A172 (cell line): ENCODE measurements at regions not wholly inside any gene's neighbourhood (a gene's known extent, or its start where the extent isn't known, plus 50 kb on each side); places are given as distances from the start of the nearest gene placed in this dataset.
"Not testable (repeated sequence)": the region's sequence is repeated elsewhere in the genome, so short reads cannot be mapped to it uniquely, and the experiment has no call there.

Experiments used
- DNase-seq: peaks from one replicate; pipeline ENCODE4 v3.0.0-alpha.2; 2015; ENCODE audit warnings: low spot score

GRCh38 chr6:79392094-79392493 is 145.1 kb downstream of the LCA5 start:
- no peak for DNase-seq

DNA sequence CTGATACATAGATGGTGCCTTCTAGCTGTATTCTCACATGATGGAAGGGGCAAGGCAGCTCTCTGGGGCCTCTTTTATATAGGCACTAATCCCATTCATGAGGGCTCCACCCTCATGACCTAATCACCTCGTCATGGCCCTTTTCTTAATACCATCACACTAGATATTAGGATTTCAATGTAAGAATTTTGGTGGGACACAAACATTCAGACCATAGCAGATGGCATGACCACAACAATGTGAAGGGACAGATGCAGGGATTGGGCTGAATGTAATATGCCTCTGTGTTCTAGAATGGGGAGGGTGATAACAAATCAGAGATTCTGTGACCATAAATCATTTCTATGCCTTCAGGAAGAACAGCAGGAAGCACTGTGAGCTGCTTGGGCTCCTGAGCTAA is 145.8 kb downstream of the LCA5 start:
- no peak for DNase-seq

DNA sequence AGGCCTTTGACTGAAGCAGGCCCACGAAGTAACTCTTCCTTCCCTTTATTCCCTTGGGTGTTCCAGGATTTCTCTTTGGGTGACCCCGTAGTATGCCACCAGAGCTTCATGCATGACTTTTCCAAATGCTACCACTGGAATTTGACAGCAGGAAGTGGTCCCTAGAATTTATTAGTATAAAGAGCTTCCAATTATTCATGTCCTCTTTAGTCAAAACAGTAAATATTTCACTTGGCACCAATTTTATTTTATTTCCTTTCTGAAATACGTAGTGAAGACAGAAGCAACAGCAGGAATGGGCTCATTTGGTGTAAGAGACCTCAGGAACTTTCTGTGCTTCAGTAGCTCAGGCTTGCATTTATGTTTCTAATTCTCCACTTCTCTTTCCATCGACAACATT is 151.3 kb downstream of the LCA5 start:
- DNase-seq, result no peak

GRCh38 chr6:79385333-79385732 is 150.9 kb upstream of the HMGN3 start:
- DNase-seq, result no peak

DNA sequence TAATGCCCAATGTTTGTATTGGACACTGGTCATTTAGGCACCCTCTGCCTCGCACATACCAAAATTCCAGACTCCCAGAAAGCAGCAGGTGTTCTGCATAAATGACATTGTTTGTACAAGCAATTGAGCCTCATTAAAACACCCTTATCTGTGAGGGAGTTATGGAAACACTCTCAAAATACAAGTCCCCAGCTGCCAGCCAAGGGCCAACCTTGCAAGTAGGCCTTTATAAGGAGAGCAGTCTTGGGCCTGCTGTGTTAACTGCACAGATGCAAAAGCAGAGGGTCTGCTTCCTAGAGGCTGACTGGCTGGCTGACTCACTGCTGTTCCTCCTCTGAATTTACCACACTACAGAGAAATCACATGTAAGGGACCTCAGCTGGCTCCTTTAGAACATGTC is 150.4 kb upstream of the HMGN3 start:
- no peak for DNase-seq

DNA sequence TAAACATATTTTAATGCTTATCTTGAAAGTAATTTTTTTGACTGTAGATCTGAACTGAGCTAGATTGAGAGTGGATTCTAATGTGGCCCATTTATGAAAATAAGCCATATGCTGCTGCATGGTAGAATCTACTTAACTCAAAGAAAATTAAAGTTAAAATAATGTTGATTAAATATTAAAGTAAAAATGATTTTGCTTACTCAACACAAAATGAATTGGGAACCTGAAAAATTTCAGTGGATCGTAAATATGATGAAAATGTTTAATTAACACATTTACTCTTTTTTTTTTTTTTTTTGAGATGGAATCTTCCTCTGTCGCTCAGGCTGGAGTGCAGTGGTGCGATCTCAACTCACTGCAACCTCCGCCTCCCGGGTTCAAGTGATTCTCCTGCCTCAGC is 144.5 kb upstream of the HMGN3 start:
- no peak for DNase-seq

GRCh38 chr6:79377888-79378348 is 143.4 kb upstream of the HMGN3 start:
- DNase-seq, result no peak

DNA sequence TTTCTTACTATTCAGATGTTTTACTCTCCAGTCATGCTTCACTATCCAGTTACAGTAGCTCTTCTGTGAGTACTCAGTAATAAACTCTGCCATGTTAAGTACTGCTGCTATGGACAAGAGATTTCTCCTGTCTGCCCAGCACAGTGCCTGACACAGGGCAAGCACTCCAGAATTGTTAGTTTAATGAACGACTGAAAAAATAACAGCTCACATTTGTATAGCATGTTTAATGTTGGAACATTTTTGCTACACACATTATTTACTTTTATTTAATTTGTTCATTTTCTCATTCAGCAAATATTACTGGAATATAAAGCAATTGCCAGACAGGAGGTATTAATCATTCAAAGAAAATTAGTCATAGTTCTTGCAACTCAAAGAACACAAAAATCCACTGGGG is 142.6 kb upstream of the HMGN3 start:
- no peak for DNase-seq

DNA sequence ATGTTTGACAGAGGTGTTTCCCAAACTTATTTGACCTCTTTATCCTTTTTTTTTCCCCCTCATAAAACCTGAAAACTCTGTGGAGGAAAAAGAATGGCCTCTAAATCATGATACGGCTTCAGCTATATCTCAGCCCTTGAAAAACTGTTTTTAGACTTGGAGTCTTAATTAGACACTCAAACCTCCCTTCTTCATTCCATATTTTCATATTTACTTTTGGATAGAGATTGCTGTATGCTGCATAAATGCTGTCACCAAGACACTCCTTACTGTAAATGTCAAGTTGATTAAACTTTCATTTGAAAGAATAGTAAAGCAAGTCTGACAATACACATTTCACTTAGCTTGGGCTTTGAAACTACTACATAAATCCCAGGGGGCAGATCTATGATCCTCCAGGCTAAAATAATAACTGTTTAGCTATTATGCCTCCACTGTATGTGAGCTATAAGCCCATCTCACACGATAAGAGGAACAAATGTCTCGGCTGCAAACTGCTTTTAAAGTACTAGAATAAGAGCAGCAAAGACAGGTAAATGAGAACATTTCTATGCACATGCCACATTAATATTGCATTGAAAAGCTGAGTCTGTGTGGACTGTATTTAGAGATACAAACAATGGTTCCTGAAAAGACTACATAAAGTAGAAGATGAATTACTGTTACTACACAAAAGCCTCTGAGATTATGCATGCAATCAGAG is 141.3 kb upstream of the HMGN3 start:
- DNase-seq, result no peak

DNA sequence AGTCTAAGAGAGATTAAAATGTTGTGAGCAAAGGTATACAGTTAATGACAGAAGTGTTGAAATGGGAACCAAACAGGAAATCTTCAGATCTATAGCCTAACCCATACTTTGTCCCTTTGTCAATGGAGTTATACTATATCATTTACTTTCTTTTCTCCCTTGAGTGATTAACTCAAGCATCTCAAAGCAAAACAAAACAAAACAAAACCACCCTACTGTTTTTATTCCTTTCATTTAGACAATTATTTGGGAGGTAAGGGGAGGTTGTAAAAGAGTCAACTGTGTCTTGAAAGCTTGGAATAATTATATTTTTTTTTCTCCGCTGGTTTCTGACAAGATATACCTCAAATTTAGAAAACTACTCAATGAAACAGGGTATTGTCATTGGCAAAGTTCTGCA is 139.8 kb upstream of the HMGN3 start:
- DNase-seq, result no peak

- DNase-seq, result no peak
Observed at GRCh38 chr6:79373880-79374279, 139.4 kb upstream of the HMGN3 start.

DNA sequence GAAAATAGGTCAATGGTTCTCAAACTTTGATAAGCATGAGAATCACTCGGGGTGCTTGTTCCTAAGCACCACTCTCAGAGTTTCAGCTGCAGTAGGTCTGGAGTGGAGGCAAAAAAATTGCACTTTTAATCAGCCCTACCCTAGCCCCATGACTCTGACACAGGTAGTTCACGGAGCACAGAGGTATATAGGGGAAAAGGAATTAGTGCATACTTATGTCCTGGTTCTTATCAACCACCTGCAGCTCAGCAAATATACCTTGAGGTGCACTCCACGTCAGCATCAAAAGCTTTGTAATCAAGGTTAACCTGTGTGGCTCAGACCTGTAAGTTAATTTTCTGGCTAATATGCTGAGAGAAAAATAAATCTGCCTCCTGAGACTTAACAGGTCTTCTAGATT is 138.8 kb upstream of the HMGN3 start:
- DNase-seq, result no peak

GRCh38 chr6:79372757-79373156 is 138.3 kb upstream of the HMGN3 start:
- DNase-seq, result no peak

- no peak for DNase-seq
Observed at GRCh38 chr6:79369026-79369425, 134.5 kb upstream of the HMGN3 start.

DNA sequence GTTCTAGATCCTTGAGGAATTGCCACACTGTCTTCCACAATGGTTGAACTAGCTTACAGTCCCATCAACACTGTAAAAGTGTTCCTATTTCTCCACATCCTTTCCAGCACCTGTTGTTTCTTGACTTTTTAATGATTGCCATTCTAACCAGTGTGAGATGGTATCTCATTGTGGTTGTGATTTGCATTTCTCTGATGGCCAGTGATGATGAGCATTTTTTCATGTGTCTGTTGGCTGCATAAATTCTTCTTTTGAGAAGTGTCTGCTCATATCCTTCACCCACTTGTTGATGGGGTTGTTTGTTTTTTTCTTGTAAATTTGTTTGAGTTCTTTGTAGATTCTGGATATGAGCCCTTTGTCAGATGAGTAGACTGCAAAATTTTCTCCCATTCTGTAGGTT is 129.0 kb upstream of the HMGN3 start:
- DNase-seq, result not testable (repeated sequence)

GRCh38 chr6:79361074-79361473 is 126.6 kb upstream of the HMGN3 start:
- DNase-seq, result not testable (repeated sequence)

DNA sequence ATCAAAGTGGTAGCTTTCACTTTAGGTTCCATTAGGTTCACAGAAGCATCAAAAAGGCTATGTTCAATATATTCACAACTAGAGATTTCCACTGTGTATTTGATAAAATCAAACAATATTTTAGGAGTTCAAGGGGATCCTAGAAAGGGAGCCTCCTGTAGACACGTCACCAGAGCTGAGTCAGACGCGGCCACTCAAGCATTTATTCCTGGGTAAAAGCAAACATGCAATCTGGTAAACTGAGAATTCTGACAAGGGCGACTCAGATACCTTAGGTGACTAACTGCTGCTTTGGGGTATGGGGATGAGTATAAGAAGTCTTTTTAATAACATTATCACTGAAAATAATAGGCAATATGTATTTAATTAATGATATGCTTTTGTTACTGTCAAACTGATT is 118.7 kb upstream of the HMGN3 start:
- no peak for DNase-seq

- no peak for DNase-seq
Observed at GRCh38 chr6:79338493-79338892, 104.0 kb upstream of the HMGN3 start.

DNA sequence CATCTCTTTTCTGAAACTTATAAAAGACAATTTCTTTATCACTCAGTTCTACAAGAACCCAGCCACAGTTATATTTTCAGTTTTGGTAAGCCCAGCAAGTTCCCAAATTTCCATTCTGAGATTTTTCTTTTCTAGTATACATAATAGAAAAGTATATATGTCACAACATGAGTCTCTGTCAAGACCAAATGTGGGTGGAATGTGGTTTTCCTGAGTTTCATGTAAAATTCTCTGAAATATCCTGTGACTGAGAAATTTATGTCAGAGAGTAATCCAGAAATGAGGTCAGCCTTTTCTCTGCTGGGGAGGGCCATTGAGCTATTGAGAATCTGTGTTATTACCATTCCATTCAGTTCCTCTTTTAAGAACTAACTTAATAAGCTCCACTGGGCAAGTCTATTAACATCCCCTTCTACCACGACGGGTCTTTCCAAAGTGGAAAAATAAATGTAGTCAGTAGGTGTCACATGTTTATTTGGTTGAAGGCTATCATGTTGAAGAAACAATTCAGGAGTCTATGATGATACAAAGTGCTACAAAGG is 100.7 kb upstream of the HMGN3 start:
- DNase-seq, result no peak

GRCh38 chr6:79334674-79335073 is 100.2 kb upstream of the HMGN3 start:
- DNase-seq, result no peak

GRCh38 chr6:79330704-79331103 is 96.2 kb upstream of the HMGN3 start:
- no peak for DNase-seq

- DNase-seq, result no peak
Observed at GRCh38 chr6:79313254-79313653, 78.8 kb upstream of the HMGN3 start.

- no peak for DNase-seq
Observed at GRCh38 chr6:79307321-79308036, 73.0 kb upstream of the HMGN3 start.
